H1 (cell line): ENCODE measurements at regions not wholly inside any gene's neighbourhood (a gene's known extent, or its start where the extent isn't known, plus 50 kb on each side); places are given as distances from the start of the nearest gene placed in this dataset.

Experiments
- CTCF ChIA-PET: fragments of 300-600 bp; sonication (Branson Sonifier 250); formaldehyde crosslinking; loops from one replicate; lab custom pipeline; 2021; ENCODE audit not compliant: partially characterized antibody; lab: Charles Lee
- POLR2A ChIA-PET: fragments of 300-600 bp; sonication (Branson Sonifier 250); formaldehyde crosslinking; loops from one replicate; lab custom pipeline; 2021; ENCODE audit warnings: inconsistent platforms; ENCODE audit not compliant: partially characterized antibody; lab: Charles Lee
- DNase-seq, 2 experiments: peaks; one replicate each; pipeline versions ENCODE4 v3.0.0 to v3.0.0-alpha.2; 2010 to 2022; ENCODE audit warnings: low spot score in 2 of 2, low read depth in 1 of 2, mixed read lengths in 1 of 2
- FAIRE-seq: peaks from 2 replicates; lab custom pipeline; 2011; peaks lifted over from hg19 to GRCh38; lab: Jason Lieb, UNC
- H2AFZ ChIP-seq: 2 replicates; pipeline ENCODE4 v1.8.1; 2012; ENCODE audit warnings: low read length, inconsistent platforms
- H2AK5ac ChIP-seq: 2 replicates; pipeline ENCODE4 v1.6.1; 2013; ENCODE audit warnings: low read depth, low read length
- H2BK120ac ChIP-seq: replicated peaks from 2 replicates; pipeline ENCODE3; 2013; ENCODE audit warnings: low read depth, low read length, inconsistent platforms
- H2BK12ac ChIP-seq: 2 replicates; pipeline ENCODE4 v1.6.1; 2013; ENCODE audit warnings: low read depth, low read length
- H2BK15ac ChIP-seq: 2 replicates; pipeline ENCODE4 v1.6.1; 2013; ENCODE audit warnings: low read length
- H2BK20ac ChIP-seq: 2 replicates; pipeline ENCODE4 v1.6.1; 2013; ENCODE audit warnings: low read length
- H2BK5ac ChIP-seq: 2 replicates; pipeline ENCODE4 v1.6.1; 2013; ENCODE audit warnings: low read depth, low read length
- H3K14ac ChIP-seq: 2 replicates; pipeline ENCODE4 v1.6.1; 2013; ENCODE audit warnings: inconsistent platforms; ENCODE audit not compliant: insufficient read length
- H3K18ac ChIP-seq: 2 replicates; pipeline ENCODE4 v1.6.1; 2013; ENCODE audit warnings: low read length; ENCODE audit errors: extremely low read depth
- H3K23ac ChIP-seq: 2 replicates; pipeline ENCODE4 v1.6.1; 2013; ENCODE audit warnings: inconsistent platforms; ENCODE audit not compliant: insufficient read length
- H3K23me2 ChIP-seq: 2 replicates; pipeline ENCODE4 v1.6.1; 2013; ENCODE audit warnings: low read depth, low read length
- H3K27ac ChIP-seq: 2 replicates; pipeline ENCODE4 v1.6.1; 2011; ENCODE audit warnings: low read depth, low read length, inconsistent platforms
- H3K27me3 ChIP-seq, 4 experiments: replicated peaks in 1 of 4; 1 replicate in 1 of 4; 2 replicates in 3 of 4; pipeline versions ENCODE4 v1.6.1 to v1.8.1; 2011 to 2013; ENCODE audit warnings: low read length in 3 of 4, mild to moderate bottlenecking in 3 of 4, inconsistent platforms in 2 of 4, mixed read lengths in 2 of 4, moderate library complexity in 1 of 4; ENCODE audit not compliant: control insufficient read depth in 3 of 4, insufficient read depth in 3 of 4; ENCODE audit errors: extremely low read depth in 1 of 4
- H3K36me3 ChIP-seq, 4 experiments: 2 replicates each; pipeline versions ENCODE4 v1.6.1 to v1.8.1; 2011 to 2013; ENCODE audit warnings: mild to moderate bottlenecking in 4 of 4, low read length in 3 of 4, moderate library complexity in 2 of 4, control low read depth in 1 of 4, inconsistent platforms in 1 of 4; ENCODE audit not compliant: insufficient read depth in 4 of 4, control insufficient read depth in 2 of 4
- H3K4ac ChIP-seq: replicated peaks from 2 replicates; pipeline ENCODE3; 2013; ENCODE audit warnings: low read length, low read depth, mixed read lengths, inconsistent platforms; ENCODE audit not compliant: insufficient read length
- H3K4me1 ChIP-seq, 4 experiments: replicated peaks in 1 of 4; 1 replicate in 1 of 4; 2 replicates in 3 of 4; pipeline versions ENCODE4 v1.6.1 to v1.8.1; 2011 to 2013; ENCODE audit warnings: low read length in 3 of 4, inconsistent platforms in 2 of 4, mixed read lengths in 1 of 4; ENCODE audit not compliant: insufficient read depth in 4 of 4, control insufficient read depth in 3 of 4
- H3K4me2 ChIP-seq, 2 experiments: 2 replicates each; pipeline versions ENCODE4 v1.6.1 to v1.8.1; 2011 to 2013; ENCODE audit warnings: low read depth in 2 of 2, low read length in 2 of 2, control low read depth in 1 of 2, inconsistent platforms in 1 of 2, mild to moderate bottlenecking in 1 of 2; ENCODE audit not compliant: insufficient read depth in 1 of 2
- H3K4me3 ChIP-seq, 4 experiments: fragments of 200-600, 300-600 bp in 1 of 4; sonication (generic), shearing (Covaris generic), sonication (Bioruptor Twin) in 1 of 4; 2 replicates each; pipeline versions ENCODE4 v1.5.1 to v1.8.1; 2011 to 2016; ENCODE audit warnings: low read length in 4 of 4, low read depth in 3 of 4, control low read depth in 2 of 4, inconsistent platforms in 2 of 4, mild to moderate bottlenecking in 2 of 4, mixed read lengths in 1 of 4, moderate library complexity in 1 of 4; ENCODE audit not compliant: insufficient read depth in 2 of 4; ENCODE audit errors: extremely low read depth in 1 of 4
- H3K56ac ChIP-seq: replicated peaks from 2 replicates; pipeline ENCODE3; 2013; ENCODE audit warnings: low read depth, mild to moderate bottlenecking, mixed read lengths, low read length, inconsistent platforms; ENCODE audit not compliant: insufficient read length
- H3K79me1 ChIP-seq: 2 replicates; pipeline ENCODE4 v1.6.1; 2013; ENCODE audit warnings: low read depth, low read length, control low read depth
- H3K79me2 ChIP-seq, 2 experiments: 2 replicates each; pipeline versions ENCODE4 v1.6.1 to v1.8.1; 2012 to 2013; ENCODE audit warnings: low read length in 2 of 2, mild to moderate bottlenecking in 2 of 2, inconsistent platforms in 1 of 2; ENCODE audit not compliant: insufficient read depth in 2 of 2, control insufficient read depth in 1 of 2
- H3K9ac ChIP-seq, 4 experiments: replicated peaks in 1 of 4; 1 replicate in 1 of 4; 2 replicates in 3 of 4; pipeline versions ENCODE4 v1.6.1 to v1.8.1; 2011 to 2013; ENCODE audit warnings: low read depth in 3 of 4, low read length in 3 of 4, control low read depth in 2 of 4, mild to moderate bottlenecking in 2 of 4, moderate library complexity in 2 of 4, inconsistent platforms in 1 of 4; ENCODE audit errors: extremely low read depth in 1 of 4
- H3K9me3 ChIP-seq, 2 experiments: 2 replicates each; pipeline versions ENCODE4 v1.6.1 to v1.8.1; 2012 to 2013; ENCODE audit warnings: mild to moderate bottlenecking in 2 of 2, moderate library complexity in 2 of 2, control low read depth in 1 of 2, inconsistent platforms in 1 of 2, low read depth in 1 of 2, low read length in 1 of 2, mixed read lengths in 1 of 2; ENCODE audit not compliant: insufficient read depth in 2 of 2
- H4K20me1 ChIP-seq, 2 experiments: replicated peaks in 1 of 2; 2 replicates each; pipeline versions ENCODE3 to v1.8.1; 2011 to 2013; ENCODE audit warnings: inconsistent platforms in 2 of 2, low read length in 2 of 2, mild to moderate bottlenecking in 1 of 2; ENCODE audit not compliant: insufficient read depth in 2 of 2, control insufficient read depth in 1 of 2
- H4K5ac ChIP-seq: 2 replicates; pipeline ENCODE4 v1.6.1; 2013; ENCODE audit warnings: low read length, low read depth, mixed read lengths, inconsistent platforms; ENCODE audit not compliant: insufficient read length
- H4K8ac ChIP-seq: 2 replicates; pipeline ENCODE4 v1.8.0; 2013; ENCODE audit warnings: mild to moderate bottlenecking, moderate library complexity, low read length, inconsistent platforms; ENCODE audit not compliant: insufficient read depth; ENCODE audit errors: extremely low read depth
- H4K91ac ChIP-seq: replicated peaks from 2 replicates; pipeline ENCODE3; 2013; ENCODE audit warnings: low read length, mixed read lengths, inconsistent platforms; ENCODE audit not compliant: insufficient read length
- CHD1 ChIP-seq: IDR thresholded peaks from 2 replicates; pipeline ENCODE4 v1.6.1; 2012; ENCODE audit warnings: low read depth, low read length, improper control_type of control experiment
- CREB1 ChIP-seq: IDR thresholded peaks from 2 replicates; pipeline ENCODE4 v1.6.1; 2012; ENCODE audit warnings: inconsistent platforms
- CTBP2 ChIP-seq: IDR thresholded peaks from 2 replicates; pipeline ENCODE4 v1.7.0; 2011; ENCODE audit warnings: borderline replicate concordance, mild to moderate bottlenecking, moderate library complexity, mixed read lengths, low read length; ENCODE audit not compliant: insufficient read depth, insufficient read length
- HDAC6 ChIP-seq: IDR thresholded peaks from one replicate; pipeline ENCODE4 v1.7.1; 2012; ENCODE audit warnings: low read depth, mild to moderate bottlenecking, inconsistent platforms, low read length, moderate library complexity
- NANOG ChIP-seq: IDR thresholded peaks from 2 replicates; pipeline ENCODE4 v1.6.1; 2011; ENCODE audit warnings: low read length, low read depth, mild to moderate bottlenecking, inconsistent platforms; ENCODE audit not compliant: insufficient read depth, poor library complexity, severe bottlenecking
- RFX5 ChIP-seq: IDR thresholded peaks from 2 replicates; pipeline ENCODE4 v1.6.1; 2011; ENCODE audit warnings: low read depth, low read length, improper control_type of control experiment, borderline replicate concordance
- RNF2 ChIP-seq: fragments of 200-900, 300-1000 bp; sonication (generic); IDR thresholded peaks from 2 replicates; pipeline ENCODE4 v1.7.1; 2016; ENCODE audit warnings: borderline replicate concordance, low read depth, mild to moderate bottlenecking, antibody characterized with exemption, low read length; ENCODE audit not compliant: poor library complexity, severe bottlenecking; ENCODE audit errors: missing control alignments
- SRF ChIP-seq: IDR thresholded peaks from 2 replicates; pipeline ENCODE4 v1.6.1; 2011; ENCODE audit warnings: mild to moderate bottlenecking, low read depth, low read length, moderate library complexity
- TBP ChIP-seq: IDR thresholded peaks from 2 replicates; pipeline ENCODE4 v1.6.1; 2011; ENCODE audit warnings: low read depth, low read length, improper control_type of control experiment
- TCF12 ChIP-seq: IDR thresholded peaks from 2 replicates; pipeline ENCODE4 v1.6.1; 2011; ENCODE audit warnings: low read depth, mild to moderate bottlenecking, low read length
- WGBS, 2 experiments: shearing (Covaris generic) in 1 of 2; methylation state at CpG; one replicate each; pipeline versions ENCODE4 v1.1.6 to v1.1.7; 2013 to 2015; ENCODE audit warnings: low lambda C conversion rate in 2 of 2, mixed read lengths in 2 of 2, inconsistent platforms in 1 of 2, low coverage in 1 of 2, missing lambda C conversion rate in 1 of 2; ENCODE audit not compliant: insufficient replicate concordance in 2 of 2, insufficient coverage in 1 of 2, insufficient read length in 1 of 2; ENCODE audit errors: extremely low coverage in 1 of 2, missing lambda C conversion rate in 1 of 2; 5-methylcytosine and 5-hydroxymethylcytosine counted together

DNA sequence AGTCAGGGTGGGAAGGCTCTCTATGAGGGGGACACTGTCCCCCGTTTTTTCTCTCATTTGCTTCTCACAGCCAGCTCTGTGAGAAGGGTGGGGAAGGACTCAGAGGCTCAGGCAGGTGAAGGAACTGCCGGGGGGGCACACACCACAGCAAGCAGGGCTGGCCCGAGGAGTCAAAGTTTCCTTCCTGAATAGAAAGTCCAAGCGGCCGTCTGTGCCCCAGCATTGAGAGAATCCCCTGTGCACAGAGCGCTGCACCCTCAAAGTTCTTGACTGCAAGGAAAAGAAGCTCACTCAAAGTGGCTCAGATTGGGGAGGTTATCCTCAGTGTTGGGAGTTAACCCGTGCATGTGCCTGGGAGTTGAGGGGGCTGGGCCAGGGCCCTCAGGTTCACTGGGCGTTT, 145.2 kb upstream of the AJAP1 start:
- no peak overlapping the region for H3K4me3 ChIP-seq
- H3K56ac ChIP-seq: no peak overlapping the region
- no peak overlapping the region for H3K9ac ChIP-seq
- no peaks in the 10 kb centered on the region for H4K20me1 ChIP-seq
- DNase-seq (no peak), FAIRE-seq (no peak)
- no peak overlapping the region for H3K27ac ChIP-seq
- no peaks in the 10 kb centered on the region for H3K79me2 ChIP-seq
- peaks cover 4 to 51% of the 10 kb centered on the region in 2 experiments; a peak in 3 of 4 replicates for H3K9me3 ChIP-seq
- H3K27me3 ChIP-seq: no peaks in the 10 kb centered on the region
- no peak overlapping the region for H3K18ac ChIP-seq
- no peak overlapping the region for H2BK120ac ChIP-seq
- no peak overlapping the region for H4K91ac ChIP-seq
- H2BK5ac ChIP-seq: no peak overlapping the region
- H3K4me2 ChIP-seq: no peak overlapping the region
- no peak overlapping the region for H3K4ac ChIP-seq
- no peak overlapping the region for H2AK5ac ChIP-seq
- H2BK12ac ChIP-seq: no peak overlapping the region
- H3K79me1 ChIP-seq: no peaks in the 10 kb centered on the region
- H3K4me1 ChIP-seq: no peaks in the 10 kb centered on the region
- H4K8ac ChIP-seq: no peak overlapping the region; the same call in 1 of the 2 replicates
- H2AFZ ChIP-seq: no peak overlapping the region
- 88% methylated on average over 8 of the region's 8 CpGs; no CpG with 5 or more reads in 1 of the 2 experiments for WGBS, 2 experiments
- TF ChIP-seq HDAC6 (no peak), TCF12 (no peak), TBP (no peak), NANOG (no peak), CHD1 (no peak), SRF (no peak), RNF2 (no peak), CREB1 (no peak), CTBP2 (no peak), RFX5 (no peak)
- H4K5ac ChIP-seq: no peak overlapping the region
- POLR2A ChIA-PET: no interaction called here
- no peaks in the 10 kb centered on the region for H3K36me3 ChIP-seq
- no peak overlapping the region for H2BK20ac ChIP-seq
- H3K14ac ChIP-seq: no peak overlapping the region
- H2BK15ac ChIP-seq: no peak overlapping the region
- CTCF ChIA-PET: interaction anchor here (0.6 to 0.9 kb wide), 2 partner anchors 9 to 30 kb away, joined by 3 read pairs; no protein-coding TSS in a partner anchor
- H3K23me2 ChIP-seq: no peaks in the 10 kb centered on the region; the same call in 1 of the 2 replicates
- no peak overlapping the region for H3K23ac ChIP-seq
